ENCODE measurements at regions not wholly inside any gene's neighbourhood (a gene's known extent, or its start where the extent isn't known, plus 50 kb on each side); places are given as distances from the start of the nearest gene placed in this dataset.

- Histone ChIP-seq H3K9me3 (ENCODE audit: control insufficient read depth in 2 of 2, low read length in 2 of 2) (peaks cover 0 to 3% of the 10 kb centered on the region in 2 donors), H3K9ac (ENCODE audit: low read depth in 1 of 2, low read length in 2 of 2) (no peak overlapping the region), H3K36me3 (ENCODE audit: control insufficient read depth in 2 of 2, insufficient read depth in 2 of 2, low read length in 2 of 2) (no peaks in the 10 kb centered on the region), H3K27ac (ENCODE audit: low read depth in 2 of 2, low read length in 2 of 2) (no peak overlapping the region), H3K4me1 (ENCODE audit: control insufficient read depth in 2 of 2, insufficient read depth in 2 of 2, low read length in 2 of 2) (no peaks in the 10 kb centered on the region), H3K27me3 (ENCODE audit: control insufficient read depth in 2 of 2, insufficient read depth in 2 of 2, low read length in 2 of 2) (no peaks in the 10 kb centered on the region), H3K4me3 (ENCODE audit: low read length in 2 of 2) (no peak overlapping the region)
Observed at GRCh38 chr14:76657404-76657803, 103.9 kb upstream of the VASH1 start.

GRCh38 chr14:76657846-76658245 is 103.4 kb upstream of the VASH1 start:
- Histone ChIP-seq H3K36me3 (ENCODE audit: control insufficient read depth in 2 of 2, insufficient read depth in 2 of 2, low read length in 2 of 2) (no peaks in the 10 kb centered on the region), H3K27ac (ENCODE audit: low read depth in 2 of 2, low read length in 2 of 2) (no peak overlapping the region), H3K4me3 (ENCODE audit: low read length in 2 of 2) (no peak overlapping the region), H3K9me3 (ENCODE audit: control insufficient read depth in 2 of 2, low read length in 2 of 2) (peaks cover 0 to 3% of the 10 kb centered on the region in 2 donors), H3K9ac (ENCODE audit: low read depth in 1 of 2, low read length in 2 of 2) (no peak overlapping the region), H3K4me1 (ENCODE audit: control insufficient read depth in 2 of 2, insufficient read depth in 2 of 2, low read length in 2 of 2) (no peaks in the 10 kb centered on the region), H3K27me3 (ENCODE audit: control insufficient read depth in 2 of 2, insufficient read depth in 2 of 2, low read length in 2 of 2) (no peaks in the 10 kb centered on the region)

- Histone ChIP-seq H3K27ac (ENCODE audit: low read depth in 2 of 2, low read length in 2 of 2) (no peak overlapping the region), H3K4me1 (ENCODE audit: control insufficient read depth in 2 of 2, insufficient read depth in 2 of 2, low read length in 2 of 2) (no peaks in the 10 kb centered on the region), H3K9ac (ENCODE audit: low read depth in 1 of 2, low read length in 2 of 2) (no peak overlapping the region), H3K9me3 (ENCODE audit: control insufficient read depth in 2 of 2, low read length in 2 of 2) (peaks cover 0 to 2% of the 10 kb centered on the region in 2 donors), H3K4me3 (ENCODE audit: low read length in 2 of 2) (no peak overlapping the region), H3K27me3 (ENCODE audit: control insufficient read depth in 2 of 2, insufficient read depth in 2 of 2, low read length in 2 of 2) (no peaks in the 10 kb centered on the region), H3K36me3 (ENCODE audit: control insufficient read depth in 2 of 2, insufficient read depth in 2 of 2, low read length in 2 of 2) (no peaks in the 10 kb centered on the region)
Observed at GRCh38 chr14:76662580-76662979, 98.7 kb upstream of the VASH1 start.

- Histone ChIP-seq H3K4me1 (ENCODE audit: control insufficient read depth in 2 of 2, insufficient read depth in 2 of 2, low read length in 2 of 2) (no peaks in the 10 kb centered on the region), H3K36me3 (ENCODE audit: control insufficient read depth in 2 of 2, insufficient read depth in 2 of 2, low read length in 2 of 2) (no peaks in the 10 kb centered on the region), H3K4me3 (ENCODE audit: low read length in 2 of 2) (no peak overlapping the region), H3K27me3 (ENCODE audit: control insufficient read depth in 2 of 2, insufficient read depth in 2 of 2, low read length in 2 of 2) (no peaks in the 10 kb centered on the region), H3K9ac (ENCODE audit: low read depth in 1 of 2, low read length in 2 of 2) (no peak overlapping the region), H3K27ac (ENCODE audit: low read depth in 2 of 2, low read length in 2 of 2) (no peak overlapping the region), H3K9me3 (ENCODE audit: control insufficient read depth in 2 of 2, low read length in 2 of 2) (no peaks in the 10 kb centered on the region)
Observed at GRCh38 chr14:76664790-76665189, 96.5 kb upstream of the VASH1 start.

GRCh38 chr14:76666746-76667145 is 94.5 kb upstream of the VASH1 start:
- Histone ChIP-seq H3K27me3 (ENCODE audit: control insufficient read depth in 2 of 2, insufficient read depth in 2 of 2, low read length in 2 of 2) (no peaks in the 10 kb centered on the region), H3K4me1 (ENCODE audit: control insufficient read depth in 2 of 2, insufficient read depth in 2 of 2, low read length in 2 of 2) (no peaks in the 10 kb centered on the region), H3K4me3 (ENCODE audit: low read length in 2 of 2) (no peak overlapping the region), H3K36me3 (ENCODE audit: control insufficient read depth in 2 of 2, insufficient read depth in 2 of 2, low read length in 2 of 2) (no peaks in the 10 kb centered on the region), H3K9me3 (ENCODE audit: control insufficient read depth in 2 of 2, low read length in 2 of 2) (no peaks in the 10 kb centered on the region), H3K9ac (ENCODE audit: low read depth in 1 of 2, low read length in 2 of 2) (no peak overlapping the region), H3K27ac (ENCODE audit: low read depth in 2 of 2, low read length in 2 of 2) (no peak overlapping the region)

GRCh38 chr14:76669770-76670169 is 91.5 kb upstream of the VASH1 start:
- no peaks in the 10 kb centered on the region for H3K27me3 ChIP-seq (ENCODE audit: control insufficient read depth in 2 of 2, insufficient read depth in 2 of 2, low read length in 2 of 2)
- H3K4me3 ChIP-seq (ENCODE audit: low read length in 2 of 2) = no peak overlapping the region
- no peak overlapping the region for H3K27ac ChIP-seq (ENCODE audit: low read depth in 2 of 2, low read length in 2 of 2)
- no peak overlapping the region for H3K9ac ChIP-seq (ENCODE audit: low read depth in 1 of 2, low read length in 2 of 2)
- no peaks in the 10 kb centered on the region for H3K4me1 ChIP-seq (ENCODE audit: control insufficient read depth in 2 of 2, insufficient read depth in 2 of 2, low read length in 2 of 2)
- H3K36me3 ChIP-seq (ENCODE audit: control insufficient read depth in 2 of 2, insufficient read depth in 2 of 2, low read length in 2 of 2) = no peaks in the 10 kb centered on the region
- H3K9me3 ChIP-seq (ENCODE audit: control insufficient read depth in 2 of 2, low read length in 2 of 2) = no peaks in the 10 kb centered on the region

- Histone ChIP-seq H3K9me3 (ENCODE audit: control insufficient read depth in 2 of 2, low read length in 2 of 2) (no peaks in the 10 kb centered on the region), H3K4me1 (ENCODE audit: control insufficient read depth in 2 of 2, insufficient read depth in 2 of 2, low read length in 2 of 2) (no peaks in the 10 kb centered on the region), H3K36me3 (ENCODE audit: control insufficient read depth in 2 of 2, insufficient read depth in 2 of 2, low read length in 2 of 2) (no peaks in the 10 kb centered on the region), H3K27ac (ENCODE audit: low read depth in 2 of 2, low read length in 2 of 2) (no peak overlapping the region), H3K4me3 (ENCODE audit: low read length in 2 of 2) (no peak overlapping the region), H3K27me3 (ENCODE audit: control insufficient read depth in 2 of 2, insufficient read depth in 2 of 2, low read length in 2 of 2) (no peaks in the 10 kb centered on the region), H3K9ac (ENCODE audit: low read depth in 1 of 2, low read length in 2 of 2) (no peak overlapping the region)
Observed at GRCh38 chr14:76672123-76672522, 89.1 kb upstream of the VASH1 start.

GRCh38 chr14:76673261-76673660 is 88.0 kb upstream of the VASH1 start:
- Histone ChIP-seq H3K4me3 (ENCODE audit: low read length in 2 of 2) (no peak overlapping the region), H3K27ac (ENCODE audit: low read depth in 2 of 2, low read length in 2 of 2) (no peak overlapping the region), H3K9me3 (ENCODE audit: control insufficient read depth in 2 of 2, low read length in 2 of 2) (no peaks in the 10 kb centered on the region), H3K9ac (ENCODE audit: low read depth in 1 of 2, low read length in 2 of 2) (no peak overlapping the region), H3K36me3 (ENCODE audit: control insufficient read depth in 2 of 2, insufficient read depth in 2 of 2, low read length in 2 of 2) (no peaks in the 10 kb centered on the region), H3K4me1 (ENCODE audit: control insufficient read depth in 2 of 2, insufficient read depth in 2 of 2, low read length in 2 of 2) (no peaks in the 10 kb centered on the region), H3K27me3 (ENCODE audit: control insufficient read depth in 2 of 2, insufficient read depth in 2 of 2, low read length in 2 of 2) (no peaks in the 10 kb centered on the region)

GRCh38 chr14:76675046-76675445 is 86.2 kb upstream of the VASH1 start:
- Histone ChIP-seq H3K36me3 (ENCODE audit: control insufficient read depth in 2 of 2, insufficient read depth in 2 of 2, low read length in 2 of 2) (no peaks in the 10 kb centered on the region), H3K4me1 (ENCODE audit: control insufficient read depth in 2 of 2, insufficient read depth in 2 of 2, low read length in 2 of 2) (no peaks in the 10 kb centered on the region), H3K9me3 (ENCODE audit: control insufficient read depth in 2 of 2, low read length in 2 of 2) (no peaks in the 10 kb centered on the region)

GRCh38 chr14:76676539-76676938 is 84.7 kb upstream of the VASH1 start:
- Histone ChIP-seq H3K4me3 (ENCODE audit: low read length in 2 of 2) (no peak overlapping the region), H3K4me1 (ENCODE audit: control insufficient read depth in 2 of 2, insufficient read depth in 2 of 2, low read length in 2 of 2) (no peaks in the 10 kb centered on the region), H3K9me3 (ENCODE audit: control insufficient read depth in 2 of 2, low read length in 2 of 2) (peaks cover 0 to 2% of the 10 kb centered on the region in 2 donors), H3K9ac (ENCODE audit: low read depth in 1 of 2, low read length in 2 of 2) (no peak overlapping the region), H3K27me3 (ENCODE audit: control insufficient read depth in 2 of 2, insufficient read depth in 2 of 2, low read length in 2 of 2) (no peaks in the 10 kb centered on the region), H3K27ac (ENCODE audit: low read depth in 2 of 2, low read length in 2 of 2) (no peak overlapping the region), H3K36me3 (ENCODE audit: control insufficient read depth in 2 of 2, insufficient read depth in 2 of 2, low read length in 2 of 2) (no peaks in the 10 kb centered on the region)

More at GRCh38 chr14:76675046-76675445, 86.2 kb upstream of the VASH1 start:
- Histone ChIP-seq H3K4me3 (ENCODE audit: low read length in 2 of 2) (no peak overlapping the region), H3K27ac (ENCODE audit: low read depth in 2 of 2, low read length in 2 of 2) (no peak overlapping the region), H3K9ac (ENCODE audit: low read depth in 1 of 2, low read length in 2 of 2) (no peak overlapping the region), H3K27me3 (ENCODE audit: control insufficient read depth in 2 of 2, insufficient read depth in 2 of 2, low read length in 2 of 2) (no peaks in the 10 kb centered on the region)

GRCh38 chr14:76677534-76678145 is 83.6 kb upstream of the VASH1 start:
- Histone ChIP-seq H3K36me3 (ENCODE audit: control insufficient read depth in 2 of 2, insufficient read depth in 2 of 2, low read length in 2 of 2) (no peaks in the 10 kb centered on the region), H3K4me1 (ENCODE audit: control insufficient read depth in 2 of 2, insufficient read depth in 2 of 2, low read length in 2 of 2) (no peaks in the 10 kb centered on the region), H3K4me3 (ENCODE audit: low read length in 2 of 2) (no peak overlapping the region), H3K9me3 (ENCODE audit: control insufficient read depth in 2 of 2, low read length in 2 of 2) (peaks cover 0 to 5% of the 10 kb centered on the region in 2 donors), H3K27me3 (ENCODE audit: control insufficient read depth in 2 of 2, insufficient read depth in 2 of 2, low read length in 2 of 2) (no peaks in the 10 kb centered on the region), H3K27ac (ENCODE audit: low read depth in 2 of 2, low read length in 2 of 2) (no peak overlapping the region), H3K9ac (ENCODE audit: low read depth in 1 of 2, low read length in 2 of 2) (no peak overlapping the region)

Data from mucosa of rectum (tissue), 2 donors.